HG03025 (cell line): ENCODE measurements at regions not wholly inside any gene's neighbourhood (a gene's known extent, or its start where the extent isn't known, plus 50 kb on each side); places are given as distances from the start of the nearest gene placed in this dataset.

ENCODE experiments used
- ATAC-seq: cut with Tn5 transposase; IDR thresholded peaks from one replicate; pipeline ENCODE4 v1.9.1; 2021; ENCODE audit warnings: mild to moderate bottlenecking, moderate library complexity; ENCODE audit not compliant: unreplicated experiment, low FRiP score

GRCh38 chr5:93891491-93892480 lies 150.4 kb upstream of the POU5F2 start:
- ATAC-seq, result no peak

- no peak for ATAC-seq
Measured at GRCh38 chr5:93890657-93891056, 149.3 kb upstream of the POU5F2 start.

GRCh38 chr5:93887678-93888077 lies 146.3 kb upstream of the POU5F2 start:
- ATAC-seq, result no peak

- no peak for ATAC-seq
Measured at GRCh38 chr5:93886917-93887361, 145.5 kb upstream of the POU5F2 start.

GRCh38 chr5:93886098-93886806 lies 144.9 kb upstream of the POU5F2 start:
- ATAC-seq, result no peak

GRCh38 chr5:93884254-93884653 lies 142.9 kb upstream of the POU5F2 start:
- no peak for ATAC-seq

GRCh38 chr5:93883459-93883858 lies 142.1 kb upstream of the POU5F2 start:
- ATAC-seq, result no peak

GRCh38 chr5:93875693-93876092 lies 134.3 kb upstream of the POU5F2 start:
- no peak for ATAC-seq

- peak; percentile 41 for ATAC-seq
Measured at GRCh38 chr5:93874491-93874890, 133.1 kb upstream of the POU5F2 start.

- ATAC-seq, result peak; percentile 72
Measured at GRCh38 chr5:93874080-93874479, 132.7 kb upstream of the POU5F2 start.

GRCh38 chr5:93873211-93873736 lies 131.9 kb upstream of the POU5F2 start:
- ATAC-seq, result no peak

- ATAC-seq, result no peak
Measured at GRCh38 chr5:93870649-93871048, 129.2 kb upstream of the POU5F2 start.

- no peak for ATAC-seq
Measured at GRCh38 chr5:93868851-93869250, 127.5 kb upstream of the POU5F2 start.

- ATAC-seq, result no peak
Measured at GRCh38 chr5:93850311-93850710, 108.9 kb upstream of the POU5F2 start.

- ATAC-seq, result no peak
Measured at GRCh38 chr5:93845376-93845775, 104.0 kb upstream of the POU5F2 start.

- no peak for ATAC-seq
Measured at GRCh38 chr5:93831449-93831848, 90.0 kb upstream of the POU5F2 start.

- no peak for ATAC-seq
Measured at GRCh38 chr5:93830893-93831292, 89.5 kb upstream of the POU5F2 start.

- ATAC-seq, result no peak
Measured at GRCh38 chr5:93829346-93829745, 87.9 kb upstream of the POU5F2 start.

- no peak for ATAC-seq
Measured at GRCh38 chr5:93821891-93822415, 80.6 kb upstream of the POU5F2 start.

GRCh38 chr5:93819668-93820067 lies 78.3 kb upstream of the POU5F2 start:
- no peak for ATAC-seq

- no peak for ATAC-seq
Measured at GRCh38 chr5:93810780-93811179, 69.4 kb upstream of the POU5F2 start.
